ENCODE measurements at regions not wholly inside any gene's neighbourhood (a gene's known extent, or its start where the extent isn't known, plus 50 kb on each side); places are given as distances from the start of the nearest gene placed in this dataset.

- TF ChIP-seq GATA2 (IDR thresholded peaks at IDR 0.05; ENCODE audit: low read depth, low read length) (no peak), GATA3 (IDR thresholded peaks at IDR 0.05; ENCODE audit: low read depth, low read length) (no peak)
These were observed 423.8 kb upstream of the ID4 start for GRCh38 chr6:19413323-19413722.
